ENCODE measurements at regions not wholly inside any gene's neighbourhood (a gene's known extent, or its start where the extent isn't known, plus 50 kb on each side); places are given as distances from the start of the nearest gene placed in this dataset.

DNA sequence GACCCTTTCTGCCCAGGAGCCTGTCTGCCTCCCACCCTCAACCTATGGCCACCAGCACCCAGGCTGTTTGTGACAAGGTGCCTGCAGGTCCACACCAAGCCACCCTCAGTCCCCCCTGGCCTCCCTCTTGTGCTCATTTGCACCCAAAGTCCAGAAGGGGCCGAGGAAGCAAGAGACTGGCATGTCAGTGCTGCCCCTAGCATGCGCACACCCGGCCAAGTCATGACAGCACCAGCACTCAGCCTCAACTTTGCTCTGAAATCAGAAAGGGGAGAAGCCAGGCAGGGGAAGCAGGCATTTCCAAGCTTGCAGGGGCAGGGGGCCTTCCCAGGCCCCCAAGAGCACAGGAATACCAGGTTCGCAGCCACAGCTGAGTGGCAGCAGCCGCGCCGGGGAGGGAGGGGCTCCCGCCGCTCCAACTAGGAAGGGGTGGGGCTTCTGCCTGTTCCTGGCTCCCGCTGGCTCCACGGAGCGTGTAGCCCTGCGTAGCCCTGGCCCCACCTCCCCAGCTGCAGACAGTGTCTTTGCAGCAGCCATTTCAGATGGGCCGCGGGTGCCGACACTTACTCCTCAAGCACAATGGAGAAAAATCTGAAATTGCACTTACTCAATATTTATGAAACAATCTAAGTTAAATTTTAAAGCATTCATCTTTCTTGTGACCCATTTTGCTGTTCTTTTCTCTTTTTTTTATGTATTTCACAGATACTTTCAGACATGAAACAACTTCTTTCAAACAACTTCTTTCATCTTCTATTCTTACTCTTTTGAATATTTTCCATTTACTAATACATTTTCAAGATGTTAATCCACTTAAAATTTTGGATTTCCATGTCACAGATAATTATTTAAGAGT lies 54.9 kb upstream of the ABCB5 start:
- H3K23ac ChIP-seq (ENCODE audit: insufficient read length) = no peak overlapping the region
- no peak overlapping the region for H2AK5ac ChIP-seq (ENCODE audit: low read depth, low read length)
- H3K4me3 ChIP-seq (ENCODE audit: extremely low read depth in 1 of 4, insufficient read depth in 2 of 4, low read depth in 3 of 4, low read length in 4 of 4) = no peak overlapping the region
- H2BK5ac ChIP-seq (ENCODE audit: low read depth, low read length) = no peak overlapping the region
- no peak overlapping the region for H4K8ac ChIP-seq (ENCODE audit: extremely low read depth, insufficient read depth, low read length)
- no peak overlapping the region for H2BK20ac ChIP-seq (ENCODE audit: low read length)
- DNase-seq (ENCODE audit: low read depth in 1 of 2, low spot score in 2 of 2) (peak in 1 of 2 experiments; percentile 50), FAIRE-seq (no peak)
- H3K18ac ChIP-seq (ENCODE audit: extremely low read depth, low read length) = no peak overlapping the region
- H3K4me2 ChIP-seq (ENCODE audit: insufficient read depth in 1 of 2, low read depth in 2 of 2, low read length in 2 of 2) = no peak overlapping the region
- H3K4ac ChIP-seq (replicated peaks; ENCODE audit: insufficient read length, low read depth, low read length) = no peak overlapping the region
- H3K79me1 ChIP-seq (ENCODE audit: low read depth, low read length) = no peaks in the 10 kb centered on the region
- no peak overlapping the region for H2BK12ac ChIP-seq (ENCODE audit: low read depth, low read length)
- H3K27ac ChIP-seq (ENCODE audit: low read depth, low read length) = no peak overlapping the region
- H3K4me1 ChIP-seq (replicated peaks in 1 of 4; ENCODE audit: control insufficient read depth in 3 of 4, insufficient read depth in 4 of 4, low read length in 3 of 4) = 0 out of 7 replicates have a peak, but pooled peaks cover 0 to 2% (median 0%) of the 10 kb centered on the region in 4 experiments
- no peaks in the 10 kb centered on the region for H3K27me3 ChIP-seq (replicated peaks in 1 of 4; ENCODE audit: control insufficient read depth in 3 of 4, extremely low read depth in 1 of 4, insufficient read depth in 3 of 4, low read length in 3 of 4)
- no peaks in the 10 kb centered on the region for H3K23me2 ChIP-seq (ENCODE audit: low read depth, low read length)
- CTCF ChIA-PET (ENCODE audit: partially characterized antibody) = interaction anchor here (0.6 to 2.5 kb wide), 3 partner anchors 21 to 28 kb away, joined by 3 to 9 read pairs (median 3); no protein-coding TSS in a partner anchor
- no peaks in the 10 kb centered on the region for H4K20me1 ChIP-seq (replicated peaks in 1 of 2; ENCODE audit: control insufficient read depth in 1 of 2, insufficient read depth in 2 of 2, low read length in 2 of 2)
- H2BK120ac ChIP-seq (replicated peaks; ENCODE audit: low read depth, low read length) = no peak overlapping the region
- H2AFZ ChIP-seq (ENCODE audit: low read length) = no peak overlapping the region
- no peak overlapping the region for H4K91ac ChIP-seq (replicated peaks; ENCODE audit: insufficient read length, low read length)
- no peak overlapping the region for H3K14ac ChIP-seq (ENCODE audit: insufficient read length)
- no peak overlapping the region for H4K5ac ChIP-seq (ENCODE audit: insufficient read length, low read depth, low read length)
- no peak overlapping the region for H3K56ac ChIP-seq (replicated peaks; ENCODE audit: insufficient read length, low read depth, low read length)
- no peak overlapping the region for H2BK15ac ChIP-seq (ENCODE audit: low read length)
- H3K9me3 ChIP-seq (ENCODE audit: insufficient read depth in 2 of 2, low read depth in 1 of 2, low read length in 1 of 2) = peaks cover 0 to 3% of the 10 kb centered on the region in 2 experiments; a peak in 1 of 4 replicates
- POLR2A ChIA-PET (ENCODE audit: partially characterized antibody) = no interaction called here
- WGBS, 2 experiments (ENCODE audit: extremely low coverage in 1 of 2, insufficient coverage in 1 of 2, insufficient read length in 1 of 2, insufficient replicate concordance in 2 of 2, low coverage in 1 of 2, low lambda C conversion rate in 2 of 2, missing lambda C conversion rate in 1 of 2) = 90% methylated on average over 11 of the region's 16 CpGs; no CpG with 5 or more reads in 1 of the 2 experiments
- no peak overlapping the region for H3K9ac ChIP-seq (replicated peaks in 1 of 4; ENCODE audit: extremely low read depth in 1 of 4, low read depth in 3 of 4, low read length in 3 of 4)
- no peaks in the 10 kb centered on the region for H3K36me3 ChIP-seq (ENCODE audit: control insufficient read depth in 2 of 4, insufficient read depth in 4 of 4, low read length in 3 of 4)
- H3K79me2 ChIP-seq (ENCODE audit: control insufficient read depth in 1 of 2, insufficient read depth in 2 of 2, low read length in 2 of 2) = no peaks in the 10 kb centered on the region
- no peak for TF ChIP-seq NRF1 (IDR thresholded peaks at IDR 0.05; ENCODE audit: low read depth, low read length)

Data from H1 (cell line).